Mesenchymal stem cell (in vitro differentiated cells and primary cell): ENCODE measurements at regions not wholly inside any gene's neighbourhood (a gene's known extent, or its start where the extent isn't known, plus 50 kb on each side); places are given as distances from the start of the nearest gene placed in this dataset.
A peak's percentile ranks its signal among the peaks of the same experiment; 100 is the strongest.
"Not testable (repeated sequence)": the region's sequence is repeated elsewhere in the genome, so short reads cannot be mapped to it uniquely, and the experiment has no call there.

Source experiments
- DNase-seq: peaks from one replicate; pipeline ENCODE4 v3.0.0-alpha.2; 2013
- H2AFZ ChIP-seq: one replicate; pipeline ENCODE4 v1.6.1; 2013; ENCODE audit warnings: low read depth, mild to moderate bottlenecking, control low read depth, inconsistent platforms, low read length, moderate library complexity
- H2AK5ac ChIP-seq: 2 replicates; pipeline ENCODE4 v1.6.1; 2013; ENCODE audit warnings: low read length, moderate library complexity, mild to moderate bottlenecking, inconsistent platforms; ENCODE audit not compliant: severe bottlenecking
- H2BK120ac ChIP-seq: one replicate; pipeline ENCODE4 v1.6.1; 2013; ENCODE audit warnings: low read depth, mild to moderate bottlenecking, inconsistent platforms, low read length, moderate library complexity
- H2BK12ac ChIP-seq, 2 experiments: one replicate each; pipeline ENCODE4 v1.6.1; 2013; ENCODE audit warnings: inconsistent platforms in 2 of 2, low read length in 2 of 2, mild to moderate bottlenecking in 2 of 2, moderate library complexity in 2 of 2, control low read depth in 1 of 2
- H2BK15ac ChIP-seq: one replicate; pipeline ENCODE4 v1.6.1; 2013; ENCODE audit warnings: mild to moderate bottlenecking, low read depth, inconsistent platforms; ENCODE audit not compliant: poor library complexity, severe bottlenecking
- H2BK5ac ChIP-seq: 2 replicates; pipeline ENCODE4 v1.6.1; 2013; ENCODE audit warnings: low read depth, mild to moderate bottlenecking, low read length, control low read depth, inconsistent platforms; ENCODE audit not compliant: poor library complexity, severe bottlenecking
- H3K14ac ChIP-seq, 2 experiments: one replicate each; pipeline ENCODE4 v1.6.1; 2013; ENCODE audit warnings: inconsistent platforms in 2 of 2, low read length in 2 of 2, control low read depth in 1 of 2, mild to moderate bottlenecking in 1 of 2, moderate library complexity in 1 of 2
- H3K18ac ChIP-seq, 2 experiments: one replicate each; pipeline ENCODE4 v1.6.1; 2013; ENCODE audit warnings: inconsistent platforms in 2 of 2, low read length in 2 of 2, control low read depth in 1 of 2, low read depth in 1 of 2, mild to moderate bottlenecking in 1 of 2
- H3K23ac ChIP-seq, 2 experiments: one replicate each; pipeline ENCODE4 v1.6.1; 2013; ENCODE audit warnings: inconsistent platforms in 2 of 2, low read length in 2 of 2, mild to moderate bottlenecking in 2 of 2, moderate library complexity in 2 of 2, control low read depth in 1 of 2
- H3K27ac ChIP-seq: 2 replicates; pipeline ENCODE4 v1.5.1; 2013; ENCODE audit warnings: mild to moderate bottlenecking, moderate library complexity, low read length, control low read depth, inconsistent platforms; ENCODE audit not compliant: poor library complexity, severe bottlenecking
- H3K27me3 ChIP-seq, 2 experiments: 2 replicates each; pipeline versions ENCODE4 v1.6.1 to v1.7.0; 2013; ENCODE audit warnings: low read length in 2 of 2, mild to moderate bottlenecking in 2 of 2, moderate library complexity in 2 of 2, control low read depth in 1 of 2, inconsistent platforms in 1 of 2; ENCODE audit not compliant: control insufficient read depth in 1 of 2, insufficient read depth in 1 of 2
- H3K36me3 ChIP-seq, 2 experiments: 2 replicates each; pipeline versions ENCODE4 v1.6.1 to v1.7.0; 2013; ENCODE audit warnings: low read length in 2 of 2, control low read depth in 1 of 2, inconsistent platforms in 1 of 2, low read depth in 1 of 2, mild to moderate bottlenecking in 1 of 2; ENCODE audit not compliant: insufficient read depth in 2 of 2, control insufficient read depth in 1 of 2
- H3K4ac ChIP-seq, 2 experiments: one replicate each; pipeline ENCODE4 v1.6.1; 2013; ENCODE audit warnings: inconsistent platforms in 2 of 2, low read length in 2 of 2, mild to moderate bottlenecking in 2 of 2, moderate library complexity in 2 of 2, control low read depth in 1 of 2, low read depth in 1 of 2
- H3K4me1 ChIP-seq: 2 replicates; pipeline ENCODE4 v1.6.1; 2013; ENCODE audit warnings: low read depth, low read length, control low read depth; ENCODE audit not compliant: control insufficient read depth, insufficient read depth
- H3K4me2 ChIP-seq: 2 replicates; pipeline ENCODE4 v1.6.1; 2013; ENCODE audit warnings: low read length, mild to moderate bottlenecking, inconsistent platforms; ENCODE audit not compliant: poor library complexity, severe bottlenecking
- H3K4me3 ChIP-seq, 2 experiments: 2 replicates each; pipeline versions ENCODE4 v1.5.1 to v1.7.0; 2013; ENCODE audit warnings: low read length in 2 of 2, mild to moderate bottlenecking in 2 of 2, control low read depth in 1 of 2, low read depth in 1 of 2; ENCODE audit not compliant: insufficient read depth in 1 of 2
- H3K79me1 ChIP-seq: replicated peaks from 2 replicates; pipeline ENCODE4 v1.6.1; 2013; ENCODE audit warnings: mild to moderate bottlenecking, control low read depth, low read length, inconsistent platforms; ENCODE audit not compliant: poor library complexity, severe bottlenecking
- H3K9ac ChIP-seq: 2 replicates; pipeline ENCODE4 v1.7.0; 2013; ENCODE audit warnings: mild to moderate bottlenecking, low read length, moderate library complexity
- H3K9me3 ChIP-seq: 2 replicates; pipeline ENCODE4 v1.7.0; 2013; ENCODE audit warnings: mild to moderate bottlenecking, low read length; ENCODE audit not compliant: control insufficient read depth
- H4K8ac ChIP-seq: one replicate; pipeline ENCODE4 v1.6.1; 2013; ENCODE audit warnings: inconsistent platforms, mild to moderate bottlenecking, low read length, moderate library complexity
- H4K91ac ChIP-seq: one replicate; pipeline ENCODE4 v1.6.1; 2013; ENCODE audit warnings: mild to moderate bottlenecking, low read length, inconsistent platforms
- WGBS: methylation state at CpG from one replicate; pipeline ENCODE4 v1.1.7; 2013; ENCODE audit warnings: mixed read lengths; 5-methylcytosine and 5-hydroxymethylcytosine counted together

DNA sequence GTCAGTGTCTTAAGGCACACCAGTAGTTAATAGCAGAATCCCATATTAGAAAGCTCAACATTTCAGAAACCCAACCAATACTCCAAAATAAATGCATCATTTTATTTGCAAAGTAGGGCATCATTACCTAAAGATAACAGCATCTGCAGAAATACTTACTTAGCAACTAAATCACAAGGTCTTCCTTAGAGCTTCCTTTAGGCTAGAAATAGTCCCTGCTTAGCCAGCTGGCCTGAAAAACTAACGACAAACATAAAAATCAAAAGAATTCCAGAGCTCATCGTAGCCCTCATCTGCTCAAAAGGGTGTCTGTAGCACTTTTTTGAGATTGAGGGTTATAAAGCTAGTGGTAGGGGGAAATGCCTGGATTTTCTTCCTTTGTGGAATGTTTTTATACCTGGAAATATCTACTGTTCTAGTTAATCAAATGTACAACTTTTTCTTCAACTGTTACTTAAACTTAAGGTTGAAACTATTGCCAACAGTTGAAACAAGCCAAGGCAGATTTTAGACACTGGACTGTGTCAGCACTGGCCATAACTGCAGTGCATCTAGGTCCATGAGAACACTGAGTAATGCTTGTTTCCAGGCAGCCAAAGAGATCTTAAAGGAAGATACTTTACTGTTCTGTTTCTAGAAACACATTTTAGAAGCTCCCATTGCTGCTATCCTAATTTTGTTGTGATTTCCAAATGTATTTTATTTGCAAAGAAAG is 129.4 kb upstream of the RASA1 start:
- no peak overlapping the region for H2BK15ac ChIP-seq
- H3K18ac ChIP-seq: no peak overlapping the region
- no peak overlapping the region for H3K4me2 ChIP-seq
- no peaks in the 10 kb centered on the region for H3K9me3 ChIP-seq
- H2BK12ac ChIP-seq: no peak overlapping the region
- no peak overlapping the region for H3K27ac ChIP-seq
- no peaks in the 10 kb centered on the region for H3K36me3 ChIP-seq
- no peak overlapping the region for H2BK120ac ChIP-seq
- no peak overlapping the region for H3K14ac ChIP-seq
- no peak overlapping the region for H4K8ac ChIP-seq
- no peak overlapping the region for H4K91ac ChIP-seq
- no peak overlapping the region for H2AFZ ChIP-seq
- DNase-seq: no peak
- no peaks in the 10 kb centered on the region for H3K27me3 ChIP-seq
- H2AK5ac ChIP-seq: no peak overlapping the region
- H3K4me1 ChIP-seq: no peaks in the 10 kb centered on the region
- no peaks in the 10 kb centered on the region for H3K79me1 ChIP-seq
- H2BK5ac ChIP-seq: no peak overlapping the region
- H3K4ac ChIP-seq: no peak overlapping the region
- no peak overlapping the region for H3K4me3 ChIP-seq
- WGBS: 33% methylated on average over 1 of the region's 2 CpGs
- H3K9ac ChIP-seq: peak overlapping the region; percentile 57
- no peak overlapping the region for H3K23ac ChIP-seq

DNA sequence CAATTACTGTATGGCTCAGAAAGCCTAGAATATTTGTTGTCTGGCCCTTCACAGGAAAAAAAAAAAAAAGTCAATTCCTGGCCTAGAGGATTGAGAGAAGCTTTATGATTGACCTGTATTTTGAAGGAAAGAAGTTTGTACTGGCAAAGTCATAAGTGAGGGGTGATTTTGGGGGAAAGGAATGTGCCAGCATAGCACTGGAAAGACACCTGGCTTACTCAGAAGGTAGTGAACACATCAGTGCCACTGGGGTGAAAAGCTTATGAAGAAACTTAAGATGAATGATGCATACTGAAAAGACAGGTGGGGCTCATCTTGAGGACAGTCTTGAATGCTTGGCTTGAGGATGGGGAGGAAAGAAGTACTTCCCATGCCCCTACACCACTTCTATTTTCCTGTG is 127.9 kb upstream of the RASA1 start:
- H2BK12ac ChIP-seq: no peak overlapping the region
- no peak overlapping the region for H2BK15ac ChIP-seq
- no peak overlapping the region for H3K4ac ChIP-seq
- H4K91ac ChIP-seq: no peak overlapping the region
- H3K9me3 ChIP-seq: no peaks in the 10 kb centered on the region
- no peak overlapping the region for H2BK5ac ChIP-seq
- H2AK5ac ChIP-seq: no peak overlapping the region
- no peak overlapping the region for H4K8ac ChIP-seq
- no peak overlapping the region for H3K4me2 ChIP-seq
- no peak overlapping the region for H3K14ac ChIP-seq
- H3K36me3 ChIP-seq: no peaks in the 10 kb centered on the region
- no peak overlapping the region for H3K4me3 ChIP-seq
- no peaks in the 10 kb centered on the region for H3K27me3 ChIP-seq
- H3K27ac ChIP-seq: no peak overlapping the region
- H2BK120ac ChIP-seq: no peak overlapping the region
- DNase-seq: no peak
- no peak overlapping the region for H3K23ac ChIP-seq
- H2AFZ ChIP-seq: no peak overlapping the region
- no peak overlapping the region for H3K18ac ChIP-seq
- no peak overlapping the region for H3K9ac ChIP-seq
- no peaks in the 10 kb centered on the region for H3K4me1 ChIP-seq
- H3K79me1 ChIP-seq: no peaks in the 10 kb centered on the region

DNA sequence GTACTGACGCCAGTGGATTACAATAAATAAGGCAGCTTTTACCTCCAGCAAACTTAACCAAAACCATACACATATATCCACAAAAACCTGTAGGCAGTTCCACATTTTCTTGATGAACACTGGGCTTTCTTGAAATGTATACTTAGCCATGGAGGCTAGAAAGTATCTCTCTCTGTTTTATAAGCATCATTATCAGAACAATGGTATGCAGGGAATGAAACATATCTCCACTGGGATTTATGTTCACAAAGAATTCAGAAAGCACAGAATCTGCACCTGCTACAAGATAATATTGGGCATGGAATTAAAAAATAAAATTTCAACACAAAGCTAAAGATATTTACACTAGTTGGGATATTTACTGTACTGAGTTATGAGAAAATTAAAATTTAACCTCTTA is 126.1 kb upstream of the RASA1 start:
- Histone ChIP-seq H2BK5ac (no peak overlapping the region), H3K36me3 (no peaks in the 10 kb centered on the region), H3K4me1 (no peaks in the 10 kb centered on the region), H3K4me3 (no peak overlapping the region), H3K4ac (no peak overlapping the region), H3K9me3 (no peaks in the 10 kb centered on the region), H3K9ac (no peak overlapping the region), H2BK12ac (no peak overlapping the region), H3K4me2 (no peak overlapping the region), H3K79me1 (no peaks in the 10 kb centered on the region), H4K8ac (no peak overlapping the region), H3K23ac (no peak overlapping the region), H3K18ac (no peak overlapping the region), H2AFZ (no peak overlapping the region), H3K27ac (no peak overlapping the region), H3K27me3 (no peaks in the 10 kb centered on the region), H4K91ac (no peak overlapping the region), H2AK5ac (no peak overlapping the region), H3K14ac (no peak overlapping the region), H2BK15ac (no peak overlapping the region), H2BK120ac (no peak overlapping the region)
- 100% methylated on average over 1 of the region's 1 CpG for WGBS
- no peak for DNase-seq

DNA sequence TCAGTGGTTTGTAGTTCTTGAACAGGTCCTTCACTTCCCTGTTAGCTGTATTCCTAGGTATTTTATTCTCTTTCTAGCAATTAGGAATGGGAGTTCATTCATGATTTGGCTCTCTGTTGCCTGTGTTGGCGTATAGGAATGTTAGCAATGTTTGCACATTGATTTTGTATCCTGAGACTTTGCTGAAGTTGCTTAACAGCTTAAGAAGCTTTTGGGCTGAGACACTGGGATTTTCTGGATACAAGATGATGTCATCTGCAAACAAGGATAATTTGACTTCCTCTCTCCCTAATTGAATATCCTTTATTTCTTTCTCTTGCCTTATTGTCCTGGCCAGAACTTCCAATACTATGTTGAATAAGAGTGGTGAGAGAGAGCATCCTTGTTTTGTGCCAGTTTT is 121.8 kb upstream of the RASA1 start:
- H3K36me3 ChIP-seq, H2BK12ac ChIP-seq, H3K14ac ChIP-seq, H3K4ac ChIP-seq, H2AK5ac ChIP-seq, H4K8ac ChIP-seq, H2BK15ac ChIP-seq, H3K9me3 ChIP-seq, H2AFZ ChIP-seq, H3K4me3 ChIP-seq, H3K23ac ChIP-seq, H4K91ac ChIP-seq, H3K18ac ChIP-seq, H2BK120ac ChIP-seq, H2BK5ac ChIP-seq, H3K27me3 ChIP-seq, H3K4me2 ChIP-seq, H3K27ac ChIP-seq, H3K79me1 ChIP-seq, H3K9ac ChIP-seq, H3K4me1 ChIP-seq: not testable (repeated sequence)
- peak; percentile 26 for DNase-seq
- WGBS: 69% methylated on average over 1 of the region's 1 CpG
